T-helper 1 cell (primary cell): ENCODE measurements at regions not wholly inside any gene's neighbourhood (a gene's known extent, or its start where the extent isn't known, plus 50 kb on each side); places are given as distances from the start of the nearest gene placed in this dataset.
"Not testable (repeated sequence)": the region's sequence is repeated elsewhere in the genome, so short reads cannot be mapped to it uniquely, and the experiment has no call there.

Experiments used
- DNase-seq, 5 donors: peaks; one replicate each; pipeline ENCODE4 v3.0.0-alpha.2; 2012 to 2020

DNA sequence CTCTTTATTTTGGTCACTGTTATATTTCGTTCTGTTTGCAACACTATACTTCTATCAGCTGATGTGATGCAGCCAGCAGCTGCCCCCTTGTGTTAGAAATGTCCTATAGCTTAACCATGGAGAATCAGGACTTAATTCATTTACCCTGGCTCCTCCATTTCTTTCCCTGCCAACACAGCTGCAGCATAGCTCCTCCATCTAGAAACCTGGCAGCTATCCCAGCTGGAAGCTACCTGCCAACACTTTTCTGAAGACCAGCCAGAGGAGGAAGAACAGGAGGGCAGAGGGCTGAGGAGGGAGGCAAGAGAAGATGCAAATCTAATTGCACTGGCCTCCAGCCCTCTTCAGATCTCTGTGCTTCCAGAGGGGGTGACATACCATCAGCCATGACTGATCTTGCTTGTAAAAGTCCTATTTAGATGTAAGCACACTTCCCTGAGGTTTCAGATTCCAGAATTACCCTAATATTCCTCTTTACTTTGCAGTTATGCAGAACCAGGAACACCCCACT lies 156.8 kb upstream of the TMEM260 start:
- peak in 2 of 5 donors; percentile 3 to 31 for DNase-seq

DNA sequence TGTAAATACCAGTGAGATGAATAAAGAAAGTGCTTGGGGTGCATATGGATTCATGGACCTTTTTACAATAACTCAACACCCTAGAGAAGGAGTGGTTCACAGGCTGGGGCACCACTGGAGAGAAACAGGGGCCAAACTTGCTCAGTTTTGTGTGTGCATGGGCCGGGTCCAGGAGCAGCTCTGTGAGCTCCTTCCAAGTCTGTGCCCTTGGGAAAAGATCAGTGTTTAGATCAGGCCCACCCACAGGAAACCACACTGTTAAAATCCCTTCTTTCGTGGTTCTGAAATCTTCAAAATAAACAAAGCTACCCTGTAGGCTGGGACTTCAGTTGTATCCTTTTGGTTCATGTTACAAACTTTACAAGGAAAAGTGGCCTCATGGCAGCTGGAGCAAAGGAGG lies 156.1 kb upstream of the TMEM260 start:
- DNase-seq, result no peak

DNA sequence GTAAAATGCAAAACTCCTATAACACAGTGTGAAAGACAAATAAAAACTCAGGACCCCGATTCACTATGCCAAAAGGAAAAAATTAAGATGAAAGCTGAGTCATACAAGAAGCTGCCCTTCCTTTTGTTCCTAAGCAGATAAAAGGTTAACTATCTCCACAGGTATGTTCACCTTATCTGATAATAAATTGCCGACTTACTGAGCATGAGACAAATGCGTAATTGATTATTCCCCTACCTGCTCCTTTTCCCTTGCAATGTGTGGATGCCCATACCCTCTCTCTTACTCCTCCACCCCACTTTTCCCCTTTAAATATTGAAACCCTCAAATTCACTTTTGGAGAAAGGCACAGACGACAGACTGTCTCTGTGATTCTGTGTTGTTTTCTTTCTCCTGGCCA lies 148.6 kb upstream of the TMEM260 start:
- no peak for DNase-seq

DNA sequence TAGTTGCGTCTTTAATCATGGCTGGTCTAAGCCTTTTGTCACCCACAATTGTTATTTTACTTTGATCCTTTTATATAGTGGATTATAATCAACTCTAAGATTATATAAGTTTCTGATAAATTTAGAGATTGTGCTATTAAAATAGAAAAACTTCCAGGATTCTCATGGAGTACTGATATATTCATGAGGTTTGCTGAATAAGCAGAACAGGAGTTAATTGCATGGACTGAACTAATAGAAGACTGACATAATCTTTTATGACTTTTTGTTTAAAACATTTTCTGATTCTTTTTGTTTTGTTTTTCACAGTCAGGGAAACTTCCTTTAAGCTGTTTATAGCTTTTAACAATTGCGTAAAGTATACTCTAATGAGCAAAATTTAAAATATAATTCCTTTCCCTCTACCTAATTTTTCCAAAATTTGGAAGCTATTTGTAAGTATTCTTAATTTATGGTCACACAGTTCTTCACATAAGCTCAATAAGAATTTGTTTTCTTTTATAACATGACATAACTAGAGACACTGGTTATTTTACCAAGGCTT lies 129.9 kb upstream of the TMEM260 start:
- no peak for DNase-seq

DNA sequence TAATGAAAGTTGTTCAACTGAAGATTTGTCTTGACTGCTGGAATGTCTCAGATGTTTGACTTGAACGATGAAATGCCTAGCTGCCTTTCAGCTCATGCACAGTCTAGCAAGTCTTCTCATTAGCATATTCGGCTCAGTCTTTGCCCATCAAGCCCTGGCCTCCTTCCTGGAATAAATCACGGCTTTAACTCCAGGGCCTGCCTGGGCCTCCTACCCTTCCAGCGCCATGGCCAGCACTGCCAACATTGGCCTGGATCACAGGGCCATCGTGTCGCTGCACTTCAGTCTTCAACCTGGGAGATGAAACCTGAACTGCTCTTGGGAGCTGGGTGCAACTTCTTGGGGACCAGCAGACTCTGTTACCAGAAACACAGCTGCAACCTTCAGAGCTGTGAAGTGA lies 126.7 kb upstream of the TMEM260 start:
- no peak for DNase-seq

DNA sequence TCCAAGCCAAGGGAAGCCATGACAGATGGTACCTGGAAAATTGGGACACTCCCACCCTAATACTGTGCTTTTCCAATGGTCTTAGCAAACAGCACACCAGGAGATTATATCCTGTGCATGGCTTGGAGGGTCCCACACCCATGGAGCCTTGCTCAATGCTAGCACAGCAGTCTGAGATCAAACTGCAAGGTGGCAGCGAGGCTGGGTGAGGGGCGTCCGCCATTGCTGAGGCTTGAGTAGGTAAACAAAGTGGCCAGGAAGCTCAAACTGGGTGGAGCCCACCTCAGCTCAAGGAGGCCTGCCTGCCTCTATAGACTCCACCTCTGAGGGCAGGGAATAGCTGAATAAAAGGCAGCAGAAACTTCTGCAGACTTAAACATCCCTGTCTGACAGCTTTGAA lies 124.9 kb upstream of the TMEM260 start:
- DNase-seq, result not testable (repeated sequence)

DNA sequence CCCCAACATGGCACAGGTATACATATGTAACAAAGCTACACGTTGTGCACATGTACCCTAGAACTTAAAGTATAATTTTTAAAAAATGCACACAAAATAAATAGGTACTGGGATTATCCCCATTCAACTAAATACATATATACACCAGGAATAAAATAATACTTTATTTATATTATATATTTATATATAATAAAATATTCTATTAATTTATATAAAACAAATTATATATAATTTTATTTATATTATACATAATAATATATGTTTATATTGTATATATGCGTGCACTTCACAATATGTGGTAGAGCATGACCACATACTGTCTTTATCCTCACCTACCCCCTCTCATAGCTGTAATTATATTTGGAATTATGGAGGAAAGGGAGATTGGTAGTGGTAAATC lies 119.1 kb upstream of the TMEM260 start:
- no peak for DNase-seq

DNA sequence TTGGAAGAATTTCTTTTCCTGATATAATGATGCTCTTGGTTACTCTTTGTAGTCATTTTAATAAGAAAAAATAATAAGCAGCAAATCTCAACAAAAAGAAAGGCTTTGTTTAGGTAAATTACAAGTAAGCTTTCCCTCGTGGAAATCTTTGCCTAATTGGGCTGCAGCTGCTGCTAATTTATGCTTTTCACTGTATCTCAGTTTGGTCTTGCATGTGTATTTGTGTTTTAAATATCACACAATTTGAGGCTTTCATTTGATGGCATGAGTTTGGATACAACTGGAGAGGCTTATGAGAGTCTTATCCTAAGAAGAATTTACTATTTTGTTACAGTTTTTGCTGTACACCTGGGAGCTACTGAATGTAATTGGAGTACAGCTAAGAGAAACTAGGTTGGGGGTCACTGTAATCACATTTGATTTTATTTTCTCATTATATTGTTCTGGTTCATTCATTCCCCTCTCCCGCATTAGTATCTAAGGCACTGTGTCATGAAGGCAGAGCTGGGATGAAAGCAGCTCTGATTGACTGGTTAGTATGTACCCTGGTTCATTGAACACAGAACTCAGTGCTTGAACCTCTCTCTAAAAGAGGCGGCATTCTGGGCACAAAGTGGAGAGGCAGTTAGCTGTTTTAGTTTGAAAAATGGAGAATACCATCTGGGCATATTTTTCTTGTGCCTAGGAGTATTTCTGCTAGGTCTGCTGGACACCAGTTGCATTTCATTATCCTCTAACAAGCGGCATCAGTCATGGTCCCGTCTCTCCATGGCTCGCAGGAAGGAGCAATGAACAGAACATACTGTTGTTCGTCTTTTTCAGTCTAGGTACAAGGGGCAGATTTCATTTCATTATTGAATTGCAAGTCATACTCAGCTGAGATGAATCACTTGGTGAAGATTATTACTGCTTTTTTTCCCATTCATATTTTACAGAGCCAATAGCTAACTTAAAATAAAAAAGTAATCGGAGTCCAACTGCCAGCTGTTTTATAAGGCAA lies 118.0 kb upstream of the TMEM260 start:
- no peak for DNase-seq

DNA sequence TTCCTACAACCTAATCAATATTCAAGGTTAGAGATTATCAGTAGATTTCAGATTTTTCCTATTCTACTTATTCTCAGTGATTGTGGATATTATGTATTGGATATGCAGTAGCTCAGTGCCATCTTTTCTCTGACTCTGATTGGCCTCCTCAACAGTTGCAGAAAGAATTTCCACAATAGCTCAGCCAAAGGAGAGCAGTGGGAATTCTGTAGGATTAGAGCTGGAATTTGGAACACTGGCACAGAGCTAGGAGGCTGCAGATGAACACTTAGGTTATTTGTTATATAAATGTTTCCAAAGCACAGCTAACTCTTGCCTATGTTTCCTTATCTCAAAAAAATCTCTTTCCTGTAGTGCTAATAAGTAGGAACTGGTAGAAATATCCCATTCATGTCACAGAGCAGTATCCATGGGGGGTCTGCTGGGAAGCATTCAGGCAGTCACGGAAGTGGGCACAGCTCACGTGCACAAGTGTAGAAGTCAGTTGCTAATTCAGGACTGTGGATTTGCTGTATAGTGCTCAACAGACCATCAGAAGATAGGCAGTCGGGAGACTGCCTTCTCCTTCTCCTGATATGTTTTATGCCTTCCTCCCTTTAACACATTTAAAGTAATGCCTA lies 116.2 kb upstream of the TMEM260 start:
- DNase-seq, result no peak

DNA sequence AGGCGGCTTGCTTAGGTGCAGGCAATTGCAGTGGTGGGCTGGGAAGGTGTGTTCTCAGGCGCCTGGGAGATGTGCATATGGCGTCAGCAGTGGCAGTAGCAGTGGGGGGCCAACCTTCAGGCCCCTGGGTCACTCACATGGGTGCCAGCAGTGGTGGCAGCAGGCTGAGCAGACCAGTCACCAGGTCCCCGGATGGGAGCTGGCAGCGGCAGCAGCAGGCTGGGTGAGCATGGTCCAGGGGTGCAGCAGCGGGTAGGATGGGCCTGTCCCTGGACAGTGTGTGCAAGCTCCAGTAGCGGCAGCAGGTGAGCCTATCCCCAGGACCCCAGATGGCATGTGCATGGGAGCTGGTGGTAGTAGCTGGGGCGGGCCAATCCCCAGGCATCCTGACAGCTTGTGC lies 108.5 kb upstream of the TMEM260 start:
- DNase-seq, result no peak

DNA sequence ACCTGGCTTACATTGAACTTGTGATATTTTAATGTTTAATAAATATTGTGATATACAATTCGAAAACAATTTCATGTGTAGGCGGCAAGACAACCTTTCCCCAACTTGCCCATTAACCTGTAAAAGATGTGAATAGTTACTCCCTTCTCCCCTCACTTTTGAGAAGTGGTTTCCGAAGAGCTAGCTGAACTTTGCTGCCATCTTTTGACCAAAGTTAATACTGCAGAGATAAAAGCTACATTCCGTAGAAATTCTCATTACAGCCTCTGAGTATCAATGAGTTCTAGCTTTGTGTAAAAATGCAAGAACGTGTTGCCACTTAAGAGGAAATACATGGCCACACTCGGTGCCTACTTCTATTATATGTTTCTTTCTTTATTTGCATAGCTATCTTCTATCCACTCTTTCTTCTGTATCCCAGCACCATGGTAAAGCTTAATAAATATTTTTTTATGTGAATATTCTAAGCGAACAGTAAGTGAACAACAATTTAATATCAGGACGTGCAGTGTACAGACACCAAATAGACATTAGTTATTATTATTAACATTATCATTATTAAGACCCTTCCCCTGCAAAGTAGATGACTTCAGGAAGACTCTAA lies 105.1 kb upstream of the TMEM260 start:
- peak in 1 of 5 donors; percentile 24 for DNase-seq

DNA sequence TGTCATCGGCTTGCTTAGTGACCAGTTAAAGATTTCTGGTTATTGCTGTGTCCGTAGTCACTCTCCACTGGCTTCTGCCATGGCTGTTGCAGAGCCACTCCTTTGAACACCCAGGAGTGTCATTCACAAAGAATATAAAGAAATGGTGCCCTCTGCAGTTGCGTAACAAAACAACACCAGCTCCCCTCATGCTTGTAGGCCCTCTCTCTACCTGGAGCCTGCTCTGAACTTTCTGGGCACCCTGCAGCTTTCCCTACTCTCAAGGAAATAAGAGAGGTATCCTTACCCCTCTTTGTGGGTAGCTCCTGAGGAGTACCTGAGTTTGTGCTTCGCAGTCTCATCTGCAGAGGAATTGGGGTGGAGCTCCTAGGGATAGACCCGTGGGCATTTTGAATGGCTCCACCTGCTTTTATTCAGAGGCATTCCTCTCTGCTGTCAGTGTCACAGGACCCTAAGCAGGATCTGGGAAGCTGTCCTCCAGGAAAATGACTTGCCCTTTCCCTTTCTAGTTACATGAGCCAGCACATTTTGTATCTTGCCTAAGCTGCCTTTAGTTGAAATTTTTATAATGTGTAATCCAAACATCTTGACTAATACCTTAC lies 97.2 kb upstream of the TMEM260 start:
- no peak for DNase-seq

DNA sequence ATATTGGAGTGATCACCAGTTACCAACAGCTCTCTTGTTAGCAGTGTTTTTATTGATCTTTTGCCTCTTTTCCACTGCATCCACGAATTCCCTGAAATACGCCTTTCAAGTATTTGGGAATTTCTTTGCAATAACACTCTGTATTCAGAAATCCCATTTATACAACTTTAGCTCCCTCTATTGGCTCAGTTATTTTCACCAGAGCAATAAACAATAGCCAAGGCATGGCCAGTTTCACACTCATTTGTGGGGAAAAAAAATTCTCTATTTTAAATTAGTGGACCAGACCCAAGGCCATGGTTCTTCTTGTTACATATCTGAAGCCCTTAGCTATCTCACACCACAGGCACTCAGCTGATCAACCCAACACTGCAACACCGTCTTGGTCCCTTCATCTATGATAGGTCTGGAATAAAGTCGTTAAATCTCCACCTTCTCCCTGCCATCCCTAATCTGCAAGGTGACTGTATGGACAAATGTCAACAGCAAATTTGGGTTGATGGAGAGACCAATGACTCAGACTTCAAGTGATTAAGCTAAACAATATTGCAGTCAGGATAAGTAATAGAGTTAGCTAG lies 92.4 kb upstream of the TMEM260 start:
- no peak for DNase-seq

DNA sequence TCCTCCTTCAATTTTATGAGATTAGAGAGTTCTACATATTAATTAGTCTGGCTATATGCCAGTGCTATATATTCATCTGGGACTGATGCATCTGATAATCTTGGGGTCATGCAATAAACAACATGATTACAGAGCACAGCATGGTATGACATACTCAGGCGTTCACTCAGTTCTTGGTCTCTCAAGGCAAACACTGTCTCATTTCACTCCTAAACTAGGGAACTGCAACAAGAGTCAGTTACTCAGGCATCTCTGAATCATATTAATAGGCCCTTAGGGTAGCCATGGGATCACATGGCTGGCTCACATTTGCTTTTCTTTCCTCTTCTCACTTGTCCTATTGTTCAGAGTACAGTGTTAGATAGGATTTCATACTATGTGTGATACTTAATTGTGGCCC lies 91.8 kb upstream of the TMEM260 start:
- no peak for DNase-seq

DNA sequence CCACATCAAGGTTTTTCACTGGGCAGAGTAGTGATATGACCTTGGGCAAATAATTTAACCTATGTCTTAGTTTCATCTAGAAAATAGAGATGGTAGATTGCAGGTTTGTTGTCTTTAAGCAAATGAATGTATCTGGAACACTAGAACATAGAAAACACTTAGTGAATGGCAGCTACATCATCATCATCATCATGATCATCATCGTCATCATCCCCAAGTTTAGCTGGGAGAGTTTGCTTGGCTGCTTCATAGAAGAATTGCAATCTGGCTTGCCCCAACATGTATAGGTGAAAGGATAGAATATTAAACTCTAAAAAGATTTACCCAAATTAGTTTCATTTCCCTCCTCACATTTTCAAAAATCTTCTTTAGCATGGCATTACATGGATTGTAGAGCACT lies 91.3 kb upstream of the TMEM260 start:
- no peak for DNase-seq

DNA sequence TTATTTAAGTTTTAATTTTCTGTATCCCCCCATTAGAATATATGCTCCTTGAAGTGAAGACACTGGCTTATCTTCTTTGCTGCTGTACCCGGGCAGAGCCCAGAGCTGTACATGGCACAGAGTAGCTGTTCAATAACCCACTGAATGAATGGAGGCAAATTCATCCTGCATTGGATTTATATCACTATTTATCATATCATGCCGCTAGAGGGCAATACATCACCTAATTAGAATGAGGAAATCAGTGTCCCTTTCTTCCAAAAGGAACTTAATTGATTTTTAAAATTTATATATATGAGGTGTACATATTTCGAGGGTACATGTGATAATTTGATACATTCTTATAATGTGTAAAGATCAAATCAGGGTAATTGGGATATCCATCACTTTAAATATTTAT lies 89.2 kb upstream of the TMEM260 start:
- DNase-seq, result peak in 1 of 5 donors; percentile 17

DNA sequence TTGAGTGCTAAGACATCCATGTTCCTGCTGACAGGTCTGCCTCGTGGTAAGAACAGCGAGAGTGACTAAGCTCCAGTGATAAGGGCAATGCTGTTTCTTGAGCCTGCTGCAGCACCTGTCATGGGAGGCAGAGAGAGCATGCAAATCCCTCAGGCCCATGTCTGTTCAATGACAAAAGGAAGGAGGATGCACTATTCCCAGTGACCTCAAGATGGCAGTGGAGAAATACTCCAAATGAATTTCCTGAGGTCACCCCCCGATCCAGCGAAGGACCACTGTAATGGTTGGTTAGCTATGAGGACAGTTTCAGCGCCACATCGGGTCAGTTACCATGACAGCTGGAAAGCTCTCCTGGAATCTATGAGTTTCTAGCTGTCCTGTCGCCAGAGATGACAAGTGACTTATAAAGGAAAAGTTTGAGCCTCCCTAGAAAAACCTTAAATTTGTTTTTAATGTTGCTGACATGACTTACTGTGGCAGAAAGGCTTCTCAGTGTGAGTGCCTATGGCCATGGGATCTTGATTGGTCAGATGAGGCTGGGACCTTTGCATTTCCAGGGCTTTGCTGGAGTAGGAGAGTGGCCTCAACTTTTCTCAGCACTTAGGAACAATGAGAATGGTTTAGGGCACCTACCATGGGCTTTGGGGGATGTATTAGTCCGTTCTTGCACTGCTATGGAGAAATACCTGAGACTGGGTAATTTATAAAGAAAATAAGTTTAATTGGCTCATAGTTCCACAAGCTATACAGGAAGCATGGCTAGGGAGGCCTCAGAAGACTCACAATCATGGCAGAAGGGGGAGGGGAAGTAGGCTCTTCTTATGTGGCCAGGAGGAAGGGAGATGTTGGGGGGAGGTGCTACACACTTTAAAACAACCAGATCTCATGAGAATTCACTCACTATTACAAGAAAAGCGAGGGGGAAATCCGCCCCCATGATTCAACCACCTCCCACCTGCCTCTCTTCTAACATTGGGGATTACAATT lies 88.0 kb upstream of the TMEM260 start:
- peak in 2 of 5 donors; percentile 3 to 25 for DNase-seq

DNA sequence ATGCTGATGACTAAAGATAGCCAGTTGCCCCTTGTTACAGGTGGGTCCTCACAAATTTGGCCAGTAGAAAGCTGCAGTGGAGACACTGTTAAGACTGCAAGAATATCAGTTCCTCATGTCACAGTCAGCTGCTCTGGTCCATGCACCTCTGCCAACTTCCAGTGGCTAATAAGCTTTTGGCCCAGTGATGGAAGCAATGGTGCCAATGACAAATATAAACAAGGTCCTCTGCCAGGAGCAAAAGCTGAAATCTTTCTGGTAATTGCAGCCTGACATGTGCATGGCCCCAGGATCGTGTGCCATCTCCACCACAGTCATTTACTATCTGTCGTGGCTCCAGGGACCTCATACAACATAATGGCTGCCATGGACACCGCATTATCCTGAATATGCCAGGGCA lies 85.4 kb upstream of the TMEM260 start:
- no peak for DNase-seq

DNA sequence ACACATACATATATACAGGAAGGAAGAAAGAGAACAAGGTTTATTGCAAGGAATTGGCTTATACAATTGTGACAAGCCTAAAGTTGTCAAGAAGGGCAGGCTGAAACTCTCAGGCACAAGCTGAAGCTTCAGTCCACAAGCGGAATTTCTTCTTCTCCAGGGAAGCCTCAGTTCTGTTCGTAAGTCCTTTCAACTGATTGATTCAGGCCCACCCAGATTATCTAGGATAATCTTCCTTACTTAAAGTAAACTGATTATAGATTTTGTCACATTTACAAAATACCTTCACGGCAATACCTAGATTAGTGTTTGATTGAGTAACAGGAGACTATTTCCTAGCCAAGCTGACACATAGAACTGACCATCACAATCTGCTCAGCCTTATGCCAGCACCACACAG lies 81.5 kb upstream of the TMEM260 start:
- DNase-seq, result no peak

DNA sequence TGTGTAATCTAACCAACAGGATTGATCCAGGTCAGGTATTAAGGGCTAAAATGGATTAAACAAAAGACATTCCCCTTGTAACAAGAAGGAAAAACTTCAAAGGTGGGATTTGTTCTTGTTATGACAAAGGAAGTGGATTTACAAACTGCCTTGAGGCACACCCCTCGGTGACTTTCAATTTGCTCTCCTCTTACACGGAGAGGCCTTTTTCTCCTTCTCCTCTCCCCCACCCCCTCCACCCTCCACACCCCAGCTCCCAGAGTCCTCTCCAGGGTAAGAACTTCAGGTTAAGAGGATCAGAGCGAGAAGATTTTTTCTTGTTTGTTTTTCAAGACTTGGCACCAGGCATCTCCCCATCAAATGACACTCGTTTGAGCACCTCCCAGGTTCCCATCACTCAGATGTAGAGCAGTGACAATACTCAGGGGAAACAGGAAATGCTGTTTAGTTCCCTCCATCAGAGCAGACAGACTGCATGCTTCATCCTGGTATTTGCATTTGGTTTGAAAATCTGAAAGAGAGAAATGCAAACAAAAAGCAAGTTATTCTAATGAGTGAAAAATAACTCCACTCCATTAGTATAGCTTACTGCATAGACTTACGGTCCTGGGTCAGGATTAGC lies 77.6 kb upstream of the TMEM260 start:
- no peak for DNase-seq

DNA sequence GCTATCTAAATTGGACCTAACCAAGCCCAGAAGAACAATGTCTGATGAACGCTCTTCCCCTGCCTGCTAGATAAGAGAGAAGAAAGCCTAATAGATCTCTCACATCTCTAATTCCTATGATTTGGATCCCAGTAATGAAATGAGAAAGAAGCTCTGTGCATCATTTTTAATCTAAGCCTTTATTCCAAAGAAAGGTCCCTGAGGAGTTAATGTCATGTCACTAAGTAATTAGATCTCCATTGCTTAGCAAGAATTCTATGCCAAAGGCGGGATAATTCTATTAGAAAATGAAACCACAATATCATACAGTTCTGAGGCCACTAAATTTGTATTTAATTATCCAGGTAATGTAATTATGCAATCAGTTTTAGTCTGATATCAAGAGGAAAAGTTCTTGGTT lies 74.2 kb upstream of the TMEM260 start:
- no peak for DNase-seq
